GM12878 (cell line): ENCODE measurements at regions not wholly inside any gene's neighbourhood (a gene's known extent, or its start where the extent isn't known, plus 50 kb on each side); places are given as distances from the start of the nearest gene placed in this dataset.

Experiments used
- EZH2 ChIP-seq: IDR thresholded peaks from 2 replicates; pipeline ENCODE4 v1.6.1; 2012; ENCODE audit warnings: low read depth, mild to moderate bottlenecking, control low read depth, inconsistent platforms, low read length, borderline replicate concordance; ENCODE audit not compliant: control insufficient read depth
- LARP7 ChIP-seq: fragments of 450-650 bp; IDR thresholded peaks from 2 replicates; pipeline ENCODE4 v1.6.1; 2017; ENCODE audit warnings: mild to moderate bottlenecking
- POLR2A ChIP-seq: IDR thresholded peaks from 2 replicates; pipeline ENCODE4 v1.6.1; 2011; ENCODE audit warnings: low read depth, mild to moderate bottlenecking, low read length

GRCh38 chr14:61620130-61620946 is 75.0 kb upstream of the HIF1A start:
- TF ChIP-seq LARP7 (no peak), EZH2 (no peak), POLR2A (no peak)
